ENCODE measurements at regions not wholly inside any gene's neighbourhood (a gene's known extent, or its start where the extent isn't known, plus 50 kb on each side); places are given as distances from the start of the nearest gene placed in this dataset.

- ATAC-seq (ENCODE audit: low FRiP score): peak; percentile 4
- no peak for DNase-seq
- Histone ChIP-seq H3K4me1 (ENCODE audit: control insufficient read depth in 1 of 2, insufficient read depth in 2 of 2, low read length in 2 of 2) (no peaks in the 10 kb centered on the region), H3K4me3 (ENCODE audit: low read length in 2 of 2) (no peak overlapping the region), H3K36me3 (ENCODE audit: control insufficient read depth in 1 of 2, insufficient read depth in 2 of 2, low read length in 1 of 2) (no peaks in the 10 kb centered on the region), H3K27me3 (ENCODE audit: control insufficient read depth in 1 of 2, insufficient read depth in 2 of 2, low read length in 1 of 2) (no peaks in the 10 kb centered on the region), H3K27ac (ENCODE audit: low read depth in 1 of 2, low read length in 2 of 2) (no peak overlapping the region), H3K9me3 (ENCODE audit: control insufficient read depth, low read length) (no peaks in the 10 kb centered on the region)
- intact Hi-C loops (cut with DNase I): loop anchor here in 1 of 2 donors (5.0 to 10.0 kb wide), 2 partner anchors 86 to 736 kb away; no protein-coding TSS in a partner anchor
- WGBS, 2 donors: 92 to 100% methylated on average over 2 of the region's 2 CpGs
These were observed 249.2 kb upstream of the KLF4 start for GRCh38 chr9:107738789-107739188.

- Histone ChIP-seq H3K27me3 (ENCODE audit: control insufficient read depth in 1 of 2, insufficient read depth in 2 of 2, low read length in 1 of 2) (no peaks in the 10 kb centered on the region), H3K9me3 (ENCODE audit: control insufficient read depth, low read length) (no peaks in the 10 kb centered on the region), H3K36me3 (ENCODE audit: control insufficient read depth in 1 of 2, insufficient read depth in 2 of 2, low read length in 1 of 2) (no peaks in the 10 kb centered on the region), H3K27ac (ENCODE audit: low read depth in 1 of 2, low read length in 2 of 2) (no peak overlapping the region), H3K4me3 (ENCODE audit: low read length in 2 of 2) (no peak overlapping the region), H3K4me1 (ENCODE audit: control insufficient read depth in 1 of 2, insufficient read depth in 2 of 2, low read length in 2 of 2) (no peaks in the 10 kb centered on the region)
- intact Hi-C loops (cut with DNase I): loop anchor here in 1 of 2 donors (5.0 to 10.0 kb wide), 2 partner anchors 86 to 737 kb away; no protein-coding TSS in a partner anchor
- DNase-seq (peak; percentile 76 to 88), ATAC-seq (ENCODE audit: low FRiP score) (peak; percentile 67)
- WGBS, 2 donors: 87 to 92% methylated on average over 17 of the region's 17 CpGs
These were observed 248.6 kb upstream of the KLF4 start for GRCh38 chr9:107737987-107738743.

- Histone ChIP-seq H3K4me3 (ENCODE audit: low read length in 2 of 2) (no peak overlapping the region), H3K36me3 (ENCODE audit: control insufficient read depth in 1 of 2, insufficient read depth in 2 of 2, low read length in 1 of 2) (no peaks in the 10 kb centered on the region), H3K4me1 (ENCODE audit: control insufficient read depth in 1 of 2, insufficient read depth in 2 of 2, low read length in 2 of 2) (no peaks in the 10 kb centered on the region), H3K27ac (ENCODE audit: low read depth in 1 of 2, low read length in 2 of 2) (no peak overlapping the region), H3K9me3 (ENCODE audit: control insufficient read depth, low read length) (no peaks in the 10 kb centered on the region), H3K27me3 (ENCODE audit: control insufficient read depth in 1 of 2, insufficient read depth in 2 of 2, low read length in 1 of 2) (no peaks in the 10 kb centered on the region)
- ATAC-seq (ENCODE audit: low FRiP score) (no peak), DNase-seq (no peak)
- intact Hi-C loops (cut with DNase I): loop anchor here in 1 of 2 donors (5.0 to 10.0 kb wide), 2 partner anchors 85 to 737 kb away; no protein-coding TSS in a partner anchor
- WGBS, 2 donors: 92 to 97% methylated on average over 5 of the region's 5 CpGs
These were observed 248.0 kb upstream of the KLF4 start for GRCh38 chr9:107737610-107737986.

GRCh38 chr9:107735821-107736220 is 246.3 kb upstream of the KLF4 start:
- Histone ChIP-seq H3K9me3 (ENCODE audit: control insufficient read depth, low read length) (no peaks in the 10 kb centered on the region), H3K27ac (ENCODE audit: low read depth in 1 of 2, low read length in 2 of 2) (no peak overlapping the region), H3K4me1 (ENCODE audit: control insufficient read depth in 1 of 2, insufficient read depth in 2 of 2, low read length in 2 of 2) (no peaks in the 10 kb centered on the region), H3K27me3 (ENCODE audit: control insufficient read depth in 1 of 2, insufficient read depth in 2 of 2, low read length in 1 of 2) (no peaks in the 10 kb centered on the region), H3K36me3 (ENCODE audit: control insufficient read depth in 1 of 2, insufficient read depth in 2 of 2, low read length in 1 of 2) (no peaks in the 10 kb centered on the region), H3K4me3 (ENCODE audit: low read length in 2 of 2) (no peak overlapping the region)
- WGBS, 2 donors: 87 to 97% methylated on average over 1 of the region's 1 CpG
- ATAC-seq (ENCODE audit: low FRiP score) (no peak), DNase-seq (no peak)
- intact Hi-C loops (cut with DNase I): loop anchor here in 1 of 2 donors (5.0 to 10.0 kb wide), 2 partner anchors 84 to 739 kb away; no protein-coding TSS in a partner anchor

- intact Hi-C loops (cut with DNase I): loop anchor here in 1 of 2 donors (5.0 to 10.0 kb wide), 4 partner anchors 82 to 740 kb away; partner anchors contain the start of gene KLF4
- Histone ChIP-seq H3K9me3 (ENCODE audit: control insufficient read depth, low read length) (no peaks in the 10 kb centered on the region), H3K4me1 (ENCODE audit: control insufficient read depth in 1 of 2, insufficient read depth in 2 of 2, low read length in 2 of 2) (no peaks in the 10 kb centered on the region), H3K4me3 (ENCODE audit: low read length in 2 of 2) (no peak overlapping the region), H3K27ac (ENCODE audit: low read depth in 1 of 2, low read length in 2 of 2) (peak overlapping the region; percentile 32 to 77), H3K36me3 (ENCODE audit: control insufficient read depth in 1 of 2, insufficient read depth in 2 of 2, low read length in 1 of 2) (no peaks in the 10 kb centered on the region), H3K27me3 (ENCODE audit: control insufficient read depth in 1 of 2, insufficient read depth in 2 of 2, low read length in 1 of 2) (no peaks in the 10 kb centered on the region)
- 60% methylated on average over 9 of the region's 9 CpGs for WGBS, 2 donors
- peak; percentile 59 to 82 for DNase-seq
- ATAC-seq (ENCODE audit: low FRiP score): peak; percentile 34
These were observed 244.9 kb upstream of the KLF4 start for GRCh38 chr9:107734256-107735013.

GRCh38 chr9:107733523-107733894 is 243.9 kb upstream of the KLF4 start:
- WGBS, 2 donors: 3 to 4% methylated on average over 5 of the region's 5 CpGs

GRCh38 chr9:107732781-107733522 is 243.4 kb upstream of the KLF4 start:
- peak in 1 of 2 donors; percentile 82 for DNase-seq
- Histone ChIP-seq H3K9me3 (ENCODE audit: control insufficient read depth, low read length) (no peaks in the 10 kb centered on the region), H3K4me1 (ENCODE audit: control insufficient read depth in 1 of 2, insufficient read depth in 2 of 2, low read length in 2 of 2) (peaks cover 0 to under 1% of the 10 kb centered on the region in 2 donors), H3K36me3 (ENCODE audit: control insufficient read depth in 1 of 2, insufficient read depth in 2 of 2, low read length in 1 of 2) (no peaks in the 10 kb centered on the region), H3K27ac (ENCODE audit: low read depth in 1 of 2, low read length in 2 of 2) (peak overlapping the region; percentile 88 to 95), H3K27me3 (ENCODE audit: control insufficient read depth in 1 of 2, insufficient read depth in 2 of 2, low read length in 1 of 2) (no peaks in the 10 kb centered on the region), H3K4me3 (ENCODE audit: low read length in 2 of 2) (peak overlapping the region in 1 of 2 donors; percentile 37)
- ATAC-seq (ENCODE audit: low FRiP score): peak; percentile 56
- WGBS, 2 donors: 4 to 10% methylated on average over 8 of the region's 8 CpGs
- intact Hi-C loops (cut with DNase I): loop anchor here in 1 of 2 donors (2.0 to 10.0 kb wide), 4 partner anchors 18 to 742 kb away; partner anchors contain the start of gene KLF4

More at GRCh38 chr9:107733523-107733894, 243.9 kb upstream of the KLF4 start:
- no peaks in the 10 kb centered on the region for H3K4me1 ChIP-seq (ENCODE audit: control insufficient read depth in 1 of 2, insufficient read depth in 2 of 2, low read length in 2 of 2)
- DNase-seq (peak in 1 of 2 donors; percentile 75), ATAC-seq (ENCODE audit: low FRiP score) (peak; percentile 60)
- no peaks in the 10 kb centered on the region for H3K27me3 ChIP-seq (ENCODE audit: control insufficient read depth in 1 of 2, insufficient read depth in 2 of 2, low read length in 1 of 2)
- intact Hi-C loops (cut with DNase I): loop anchor here in 1 of 2 donors (2.0 to 10.0 kb wide), 4 partner anchors 17 to 741 kb away; partner anchors contain the start of gene KLF4
- H3K4me3 ChIP-seq (ENCODE audit: low read length in 2 of 2): no peak overlapping the region
- H3K27ac ChIP-seq (ENCODE audit: low read depth in 1 of 2, low read length in 2 of 2): peak overlapping the region; percentile 88 to 95
- H3K36me3 ChIP-seq (ENCODE audit: control insufficient read depth in 1 of 2, insufficient read depth in 2 of 2, low read length in 1 of 2): no peaks in the 10 kb centered on the region
- no peaks in the 10 kb centered on the region for H3K9me3 ChIP-seq (ENCODE audit: control insufficient read depth, low read length)

GRCh38 chr9:107731115-107731762 is 241.7 kb upstream of the KLF4 start:
- no peak for DNase-seq
- peaks cover 2 to 9% of the 10 kb centered on the region in 2 donors for H3K4me1 ChIP-seq (ENCODE audit: control insufficient read depth in 1 of 2, insufficient read depth in 2 of 2, low read length in 2 of 2)
- no peak overlapping the region for H3K4me3 ChIP-seq (ENCODE audit: low read length in 2 of 2)
- no peaks in the 10 kb centered on the region for H3K36me3 ChIP-seq (ENCODE audit: control insufficient read depth in 1 of 2, insufficient read depth in 2 of 2, low read length in 1 of 2)
- intact Hi-C loops (cut with DNase I): loop anchor here in 1 of 2 donors (5.0 to 10.0 kb wide), 3 partner anchors 94 to 744 kb away; partner anchors contain the start of gene KLF4
- no peaks in the 10 kb centered on the region for H3K27me3 ChIP-seq (ENCODE audit: control insufficient read depth in 1 of 2, insufficient read depth in 2 of 2, low read length in 1 of 2)
- H3K27ac ChIP-seq (ENCODE audit: low read depth in 1 of 2, low read length in 2 of 2): no peak overlapping the region
- H3K9me3 ChIP-seq (ENCODE audit: control insufficient read depth, low read length): no peaks in the 10 kb centered on the region
- ATAC-seq (ENCODE audit: low FRiP score): no peak
- WGBS, 2 donors: 77% methylated on average over 6 of the region's 6 CpGs
